Body of pancreas (tissue), 4 donors: ENCODE measurements at regions not wholly inside any gene's neighbourhood (a gene's known extent, or its start where the extent isn't known, plus 50 kb on each side); places are given as distances from the start of the nearest gene placed in this dataset.

Experiments used
- ATAC-seq: fragments of 150-250 bp; one replicate; pipeline ENCODE4 v1.9.1; 2016
- DNase-seq, 4 donors: peaks; one replicate each; pipeline ENCODE4 v3.0.0-alpha.2; 2019
- H3K27ac ChIP-seq, 4 donors: fragments of 200-600 bp; sonication (generic); 1 replicate in 3 of 4; 2 replicates in 1 of 4; pipeline versions ENCODE4 v1.5.1 to v1.6.1; 2016 to 2019; ENCODE audit warnings: mild to moderate bottlenecking in 1 of 4, mixed read lengths in 1 of 4, moderate library complexity in 1 of 4
- H3K27me3 ChIP-seq, 2 donors: fragments of 200-600 bp; sonication (generic); one replicate each; pipeline ENCODE4 v1.6.0; 2016; ENCODE audit warnings: mild to moderate bottlenecking in 1 of 2
- H3K36me3 ChIP-seq, 2 donors: fragments of 200-600 bp; sonication (generic); replicated peaks in 1 of 2; 2 replicates each; pipeline ENCODE4 v1.5.1; 2016; ENCODE audit warnings: low read depth in 2 of 2; ENCODE audit not compliant: insufficient read depth in 1 of 2
- H3K4me1 ChIP-seq: fragments of 200-600 bp; sonication (generic); one replicate; pipeline ENCODE4 v1.6.0; 2016
- H3K4me3 ChIP-seq, 2 donors: fragments of 200-600 bp; sonication (generic); 1 replicate in 1 of 2; 2 replicates in 1 of 2; pipeline ENCODE4 v1.5.1; 2016 to 2019
- H3K9me3 ChIP-seq, 3 donors: fragments of 200-600 bp; sonication (generic); 1 replicate in 2 of 3; 2 replicates in 1 of 3; pipeline ENCODE4 v1.5.1; 2016
- POLR2A ChIP-seq, 3 donors: fragments of 450-650 bp; IDR thresholded peaks; one replicate each; pipeline ENCODE4 v1.6.1; 2016; ENCODE audit warnings: antibody characterized with exemption in 3 of 3, mild to moderate bottlenecking in 2 of 3
- WGBS, 2 donors: methylation state at CpG; one replicate each; pipeline ENCODE4 v1.1.5; 2017; 5-methylcytosine and 5-hydroxymethylcytosine counted together
- intact Hi-C: fragments of 100-400 bp; cut with DNase I; formaldehyde crosslinking; loops from one replicate; pipeline ENCODE4 v1.15.1; 2023
- TF ChIP-seq, protein P1 (sequence below), 7 experiments: fragments of 450-650 bp in 4 of 7; fragments of 200-600 bp in 3 of 7; sonication (generic) in 3 of 7; IDR thresholded peaks; one replicate each; pipeline ENCODE4 v1.5.1; 2016 to 2019; ENCODE audit warnings: antibody characterized with exemption in 7 of 7

DNA sequence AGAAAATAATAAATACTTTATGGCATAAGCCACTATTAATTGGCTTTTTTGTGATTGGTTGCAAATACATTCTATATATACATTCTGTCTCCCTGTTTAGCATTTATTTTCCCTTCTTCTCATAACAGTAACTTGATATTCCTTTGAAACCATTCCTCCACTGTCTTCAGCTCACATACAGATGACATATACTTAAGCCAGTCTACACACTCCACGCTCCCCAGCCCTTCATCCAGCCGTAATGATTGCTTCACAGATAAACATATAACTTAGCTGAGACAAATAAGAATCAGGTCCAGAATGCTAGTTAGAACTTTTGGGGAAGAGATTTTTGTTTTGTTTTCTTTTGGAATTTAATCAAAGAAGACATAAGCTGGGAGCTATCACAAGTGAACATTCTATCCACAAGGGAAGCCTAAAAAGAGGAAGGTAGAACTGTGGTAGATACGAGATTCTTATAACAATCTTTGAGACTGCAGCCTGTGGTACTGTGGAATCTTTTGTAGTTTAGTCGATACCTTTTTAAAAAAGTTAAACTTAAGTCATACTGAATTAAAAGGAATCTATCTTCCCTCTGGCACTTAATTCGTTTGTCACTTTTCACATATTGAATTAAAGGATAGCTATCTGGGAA, 365.1 kb upstream of the PRR16 start:
- Histone ChIP-seq H3K9me3 (no peaks in the 10 kb centered on the region), H3K4me3 (no peak overlapping the region), H3K36me3 (no peaks in the 10 kb centered on the region), H3K27me3 (no peaks in the 10 kb centered on the region), H3K4me1 (peaks cover 7% of the 10 kb centered on the region), H3K27ac (no peak overlapping the region)
- 69 to 79% methylated on average over 5 of the region's 5 CpGs for WGBS, 2 donors
- DNase-seq, result no peak
- no peak for TF ChIP-seq POLR2A (IDR thresholded peaks at IDR 0.05)
- TF ChIP-seq, protein P1, sequence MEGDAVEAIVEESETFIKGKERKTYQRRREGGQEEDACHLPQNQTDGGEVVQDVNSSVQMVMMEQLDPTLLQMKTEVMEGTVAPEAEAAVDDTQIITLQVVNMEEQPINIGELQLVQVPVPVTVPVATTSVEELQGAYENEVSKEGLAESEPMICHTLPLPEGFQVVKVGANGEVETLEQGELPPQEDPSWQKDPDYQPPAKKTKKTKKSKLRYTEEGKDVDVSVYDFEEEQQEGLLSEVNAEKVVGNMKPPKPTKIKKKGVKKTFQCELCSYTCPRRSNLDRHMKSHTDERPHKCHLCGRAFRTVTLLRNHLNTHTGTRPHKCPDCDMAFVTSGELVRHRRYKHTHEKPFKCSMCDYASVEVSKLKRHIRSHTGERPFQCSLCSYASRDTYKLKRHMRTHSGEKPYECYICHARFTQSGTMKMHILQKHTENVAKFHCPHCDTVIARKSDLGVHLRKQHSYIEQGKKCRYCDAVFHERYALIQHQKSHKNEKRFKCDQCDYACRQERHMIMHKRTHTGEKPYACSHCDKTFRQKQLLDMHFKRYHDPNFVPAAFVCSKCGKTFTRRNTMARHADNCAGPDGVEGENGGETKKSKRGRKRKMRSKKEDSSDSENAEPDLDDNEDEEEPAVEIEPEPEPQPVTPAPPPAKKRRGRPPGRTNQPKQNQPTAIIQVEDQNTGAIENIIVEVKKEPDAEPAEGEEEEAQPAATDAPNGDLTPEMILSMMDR (IDR thresholded peaks at IDR 0.05), result no peak
- intact Hi-C loops, result no loop called here
- ATAC-seq, result no peak

DNA sequence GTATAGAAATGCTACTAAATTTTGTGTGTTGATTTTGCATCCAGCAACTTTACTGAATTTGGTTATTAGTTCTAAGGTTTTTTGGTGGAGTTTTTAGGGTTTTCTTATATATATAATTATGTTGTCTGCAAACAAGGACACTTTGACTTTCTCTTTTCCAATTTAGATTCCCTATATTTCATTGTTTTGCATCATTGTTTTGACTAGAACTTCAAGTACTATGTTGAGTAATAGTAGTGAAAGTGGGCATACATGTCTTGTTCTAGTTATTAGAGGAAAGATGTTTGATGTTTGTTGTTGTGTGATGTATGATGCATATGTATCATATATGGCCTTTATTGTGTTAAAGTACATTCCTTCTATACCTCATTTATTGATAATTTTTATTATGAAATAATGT, 362.3 kb upstream of the PRR16 start:
- DNase-seq, result no peak
- H3K4me1 ChIP-seq, result no peaks in the 10 kb centered on the region
- H3K27ac ChIP-seq, result no peak overlapping the region
- no peaks in the 10 kb centered on the region for H3K27me3 ChIP-seq
- no peaks in the 10 kb centered on the region for H3K9me3 ChIP-seq
- H3K36me3 ChIP-seq, result no peaks in the 10 kb centered on the region
- intact Hi-C loops, result no loop called here
- H3K4me3 ChIP-seq, result no peak overlapping the region
- no peak for ATAC-seq
- no peak for TF ChIP-seq POLR2A (IDR thresholded peaks at IDR 0.05)

DNA sequence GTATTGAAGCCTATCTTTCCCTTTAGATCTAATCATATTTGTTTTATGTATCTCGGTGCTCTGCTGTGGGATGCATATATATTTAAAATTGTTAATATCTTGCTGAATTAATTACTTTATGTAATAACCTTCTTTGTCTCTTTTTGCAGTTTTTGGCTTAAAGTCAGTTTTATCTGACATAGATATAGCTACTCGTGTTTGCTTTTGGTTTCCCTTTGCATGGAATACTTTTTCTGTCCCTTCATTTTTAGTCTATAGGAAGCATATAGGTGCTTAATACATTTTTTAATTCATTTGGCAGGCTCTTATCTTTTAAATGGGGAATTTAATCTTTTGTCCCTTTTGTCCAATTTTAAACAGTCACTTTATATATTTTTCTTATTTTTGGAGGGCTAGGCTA, 360.6 kb upstream of the PRR16 start:
- ATAC-seq (no peak), DNase-seq (no peak)
- H3K4me1 ChIP-seq, result no peaks in the 10 kb centered on the region
- no peaks in the 10 kb centered on the region for H3K9me3 ChIP-seq
- H3K27me3 ChIP-seq, result no peaks in the 10 kb centered on the region
- intact Hi-C loops, result no loop called here
- no peaks in the 10 kb centered on the region for H3K36me3 ChIP-seq
- H3K27ac ChIP-seq, result no peak overlapping the region
- H3K4me3 ChIP-seq, result no peak overlapping the region
- 38 to 46% methylated on average over 2 of the region's 2 CpGs for WGBS, 2 donors
- TF ChIP-seq, protein P1 (IDR thresholded peaks at IDR 0.05), result no peak
- TF ChIP-seq POLR2A (IDR thresholded peaks at IDR 0.05), result no peak

DNA sequence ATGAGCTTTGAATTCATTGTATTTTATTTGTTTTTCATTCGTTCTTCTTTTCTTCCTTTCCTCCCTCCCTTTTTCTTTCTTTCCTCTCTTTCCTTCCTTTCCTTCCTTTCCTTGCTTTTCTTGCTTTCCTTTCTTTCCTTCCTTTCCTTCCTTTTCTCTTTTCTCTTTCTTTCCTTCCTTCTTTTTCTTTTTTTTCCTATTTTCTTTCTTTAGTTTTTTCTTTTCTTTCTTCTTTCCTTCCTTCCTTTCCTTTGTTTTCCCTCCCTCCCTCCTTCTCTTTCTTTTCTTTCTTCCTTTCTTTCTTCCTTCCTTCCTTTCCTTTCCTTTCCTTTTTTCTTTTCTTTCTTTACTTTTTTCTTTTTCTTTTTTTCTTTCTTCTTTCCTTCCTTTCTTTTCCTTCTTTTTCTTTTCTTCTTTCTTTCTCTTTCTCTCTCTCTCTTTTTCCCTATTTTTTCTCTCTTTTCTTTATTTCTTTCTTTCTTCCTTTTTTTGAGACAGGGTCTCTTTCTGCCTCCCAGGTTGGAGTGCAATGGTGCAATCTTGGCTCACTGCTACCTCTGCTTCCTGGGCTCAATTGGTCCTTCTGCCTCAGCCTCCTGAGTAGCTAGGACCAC, 357.1 kb upstream of the PRR16 start:
- H3K9me3 ChIP-seq, result no peaks in the 10 kb centered on the region
- ATAC-seq (no peak), DNase-seq (no peak)
- TF ChIP-seq, protein P1 (IDR thresholded peaks at IDR 0.05), result no peak
- no peak for TF ChIP-seq POLR2A (IDR thresholded peaks at IDR 0.05)
- 85 to 88% methylated on average over 1 of the region's 1 CpG for WGBS, 2 donors
- no peaks in the 10 kb centered on the region for H3K27me3 ChIP-seq
- intact Hi-C loops, result no loop called here
- H3K27ac ChIP-seq, result no peak overlapping the region
- H3K4me3 ChIP-seq, result no peak overlapping the region
- no peaks in the 10 kb centered on the region for H3K36me3 ChIP-seq
- no peaks in the 10 kb centered on the region for H3K4me1 ChIP-seq

DNA sequence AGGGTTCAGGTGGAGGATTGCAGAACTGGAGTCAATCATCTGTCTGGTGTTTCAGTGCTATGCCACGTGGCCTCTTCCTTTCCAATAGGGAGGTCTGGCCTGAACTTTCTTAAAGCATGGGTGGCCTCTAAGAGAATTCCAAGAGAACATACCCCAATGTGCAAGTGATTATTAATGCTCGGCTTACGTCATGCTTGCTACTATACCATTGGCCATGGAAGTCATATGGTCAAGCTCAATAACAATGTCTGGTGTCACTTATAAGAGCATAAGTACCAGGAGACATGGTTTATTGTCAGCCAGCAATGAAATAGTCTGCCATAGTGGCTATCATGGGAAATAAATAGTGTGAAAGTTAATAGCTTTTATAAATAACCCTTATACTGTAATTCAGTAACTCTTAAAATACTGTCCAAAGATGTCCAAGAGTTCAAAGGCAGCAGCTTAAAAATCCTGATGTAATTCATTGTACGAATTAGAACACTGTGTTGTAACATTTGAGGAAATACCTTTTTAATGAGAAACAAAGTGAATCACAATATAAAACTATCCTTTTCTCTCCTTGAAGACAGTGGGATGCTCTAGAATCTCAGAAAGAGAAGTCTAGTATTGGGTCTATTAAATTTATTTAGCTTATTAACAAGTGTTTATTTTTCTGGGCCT, 355.4 kb upstream of the PRR16 start:
- no peaks in the 10 kb centered on the region for H3K27me3 ChIP-seq
- H3K27ac ChIP-seq, result no peak overlapping the region
- no peaks in the 10 kb centered on the region for H3K9me3 ChIP-seq
- H3K4me1 ChIP-seq, result no peaks in the 10 kb centered on the region
- no peaks in the 10 kb centered on the region for H3K36me3 ChIP-seq
- 72 to 73% methylated on average over 4 of the region's 4 CpGs for WGBS, 2 donors
- ATAC-seq (no peak), DNase-seq (no peak)
- TF ChIP-seq, protein P1 (IDR thresholded peaks at IDR 0.05), result no peak
- TF ChIP-seq POLR2A (IDR thresholded peaks at IDR 0.05), result no peak
- intact Hi-C loops, result no loop called here
- H3K4me3 ChIP-seq, result no peak overlapping the region
